ENCODE measurements at regions not wholly inside any gene's neighbourhood (a gene's known extent, or its start where the extent isn't known, plus 50 kb on each side); places are given as distances from the start of the nearest gene placed in this dataset.

DNA sequence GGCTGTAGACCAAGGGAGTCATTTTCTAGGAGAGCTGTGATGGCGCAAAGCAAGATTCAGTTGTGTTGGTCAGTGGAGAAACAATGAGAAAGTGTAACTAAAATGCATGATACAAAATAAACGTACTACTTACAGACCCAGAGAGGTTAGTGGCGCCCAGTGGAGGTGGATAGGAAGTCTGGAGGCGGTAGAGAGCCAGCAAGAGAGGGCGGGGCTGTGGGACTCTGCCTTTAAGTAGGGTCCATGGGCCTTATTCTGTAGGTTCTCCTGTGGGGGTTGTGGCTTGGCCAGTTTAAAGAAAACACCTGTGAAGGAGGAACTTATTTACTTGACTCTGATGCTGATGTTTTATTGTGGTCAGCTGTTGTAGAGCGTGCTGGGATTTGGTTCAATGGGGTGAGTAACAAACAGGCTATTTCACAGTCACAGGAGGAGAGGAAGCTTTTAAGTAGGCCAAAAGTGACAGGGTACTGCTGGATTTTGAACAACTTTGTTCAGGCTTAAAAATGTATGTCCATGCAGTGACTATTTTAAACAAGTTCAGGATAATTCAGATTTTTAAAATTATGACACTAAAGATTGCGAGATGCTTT, 1097.7 kb downstream of the TMTC2 start:
- TF ChIP-seq POLR2AphosphoS5 (IDR thresholded peaks at IDR 0.05; ENCODE audit: borderline replicate concordance, low read depth, low read length) (no peak), EZH2 (IDR thresholded peaks at IDR 0.05) (no peak), FOXP2 (optimal IDR thresholded peaks at IDR 0.05; ENCODE audit: control extremely low read depth, extremely low read length, insufficient read depth) (no peak)
